IMR-90 (cell line): ENCODE measurements at regions not wholly inside any gene's neighbourhood (a gene's known extent, or its start where the extent isn't known, plus 50 kb on each side); places are given as distances from the start of the nearest gene placed in this dataset.

Source experiments
- ATAC-seq: fragments of 200-7000 bp; cut with Tn5 transposase; 2 replicates; pipeline ENCODE4 v1.9.1; 2020; ENCODE audit warnings: low read depth, mild to moderate bottlenecking, moderate library complexity
- BruUV-seq: library from RNA; stranded (reverse); fragments of 400-500 nt; replicated peaks from 2 replicates; lab custom pipeline; 2021; lab: Mats Ljungman, UMichigan
- CTCF ChIA-PET: fragments of 300-600 bp; formaldehyde crosslinking; extraction: SDS; loops from one replicate; lab custom pipeline; 2021; ENCODE audit warnings: antibody characterized with exemption; lab: Yijun Ruan, JAX
- POLR2A ChIA-PET: fragments of 300-600 bp; sonication (Branson Sonifier 250); formaldehyde crosslinking; loops from one replicate; lab custom pipeline; 2022; ENCODE audit warnings: antibody characterized with exemption; ENCODE audit not compliant: unreplicated experiment; lab: Charles Lee
- DNase-seq: peaks from one replicate; pipeline ENCODE4 v3.0.0; 2013
- H2AFZ ChIP-seq: replicated peaks from 2 replicates; pipeline ENCODE3; 2013; ENCODE audit warnings: low read length, mild to moderate bottlenecking; ENCODE audit not compliant: poor library complexity
- H2AK5ac ChIP-seq: 2 replicates; pipeline ENCODE4 v1.6.1; 2013; ENCODE audit warnings: low read depth, low read length, inconsistent platforms
- H2AK9ac ChIP-seq: replicated peaks from 2 replicates; pipeline ENCODE3; 2013; ENCODE audit warnings: mild to moderate bottlenecking, low read depth, low read length, moderate library complexity; ENCODE audit not compliant: poor library complexity
- H2BK120ac ChIP-seq: 2 replicates; pipeline ENCODE4 v1.6.1; 2013; ENCODE audit warnings: low read depth, low read length, inconsistent platforms
- H2BK15ac ChIP-seq: 3 replicates; pipeline ENCODE4 v1.6.1; 2013; ENCODE audit warnings: low read depth, low read length, inconsistent platforms
- H2BK20ac ChIP-seq: 2 replicates; pipeline ENCODE4 v1.6.1; 2013; ENCODE audit warnings: low read depth, mild to moderate bottlenecking, inconsistent platforms, low read length, moderate library complexity
- H2BK5ac ChIP-seq: 2 replicates; pipeline ENCODE4 v1.6.1; 2013; ENCODE audit warnings: mild to moderate bottlenecking, low read depth, low read length, inconsistent platforms; ENCODE audit not compliant: poor library complexity, severe bottlenecking
- H3K14ac ChIP-seq: replicated peaks from 2 replicates; pipeline ENCODE4 v1.6.1; 2013; ENCODE audit warnings: low read depth, low read length, inconsistent platforms
- H3K18ac ChIP-seq: 2 replicates; pipeline ENCODE4 v1.6.1; 2013; ENCODE audit warnings: low read depth, low read length, control low read depth
- H3K23ac ChIP-seq: 2 replicates; pipeline ENCODE4 v1.6.1; 2013; ENCODE audit warnings: low read depth, low read length, inconsistent platforms
- H3K27ac ChIP-seq: 2 replicates; pipeline ENCODE4 v1.5.1; 2013; ENCODE audit warnings: mild to moderate bottlenecking, control low read depth, low read length; ENCODE audit not compliant: insufficient read depth
- H3K27me3 ChIP-seq: 2 replicates; pipeline ENCODE4 v1.6.1; 2013; ENCODE audit warnings: low read length; ENCODE audit not compliant: control insufficient read depth, insufficient read depth
- H3K36me3 ChIP-seq: 2 replicates; pipeline ENCODE4 v1.6.1; 2013; ENCODE audit warnings: low read length, mixed read lengths; ENCODE audit not compliant: control insufficient read depth, insufficient read depth
- H3K4ac ChIP-seq: 2 replicates; pipeline ENCODE4 v1.6.1; 2013; ENCODE audit warnings: low read depth, low read length, inconsistent platforms
- H3K4me1 ChIP-seq: 2 replicates; pipeline ENCODE4 v1.6.1; 2013; ENCODE audit warnings: low read length, mixed read lengths; ENCODE audit not compliant: control insufficient read depth, insufficient read depth
- H3K4me2 ChIP-seq: 2 replicates; pipeline ENCODE4 v1.6.1; 2013; ENCODE audit warnings: low read depth, mild to moderate bottlenecking, control low read depth, low read length, moderate library complexity
- H3K4me3 ChIP-seq: 2 replicates; pipeline ENCODE4 v1.5.1; 2013; ENCODE audit warnings: low read depth, mild to moderate bottlenecking, control low read depth, low read length, moderate library complexity; ENCODE audit not compliant: insufficient read depth
- H3K56ac ChIP-seq: 2 replicates; pipeline ENCODE4 v1.6.1; 2013; ENCODE audit warnings: low read length, inconsistent platforms; ENCODE audit not compliant: insufficient read depth; ENCODE audit errors: extremely low read depth
- H3K79me1 ChIP-seq, 2 experiments: 2 replicates each; pipeline ENCODE4 v1.6.1; 2013; ENCODE audit warnings: low read length in 2 of 2, inconsistent platforms in 1 of 2, low read depth in 1 of 2
- H3K9ac ChIP-seq: 2 replicates; pipeline ENCODE4 v1.6.1; 2013; ENCODE audit warnings: low read depth, low read length, control low read depth
- H3K9me1 ChIP-seq: 2 replicates; pipeline ENCODE4 v1.6.1; 2013; ENCODE audit warnings: low read length, inconsistent platforms; ENCODE audit not compliant: insufficient read depth
- H3K9me3 ChIP-seq: 2 replicates; pipeline ENCODE4 v1.6.1; 2013; ENCODE audit warnings: low read length; ENCODE audit not compliant: control insufficient read depth, insufficient read depth
- H4K20me1 ChIP-seq: 2 replicates; pipeline ENCODE4 v1.6.1; 2013; ENCODE audit warnings: low read length, inconsistent platforms; ENCODE audit not compliant: insufficient read depth
- H4K5ac ChIP-seq: 2 replicates; pipeline ENCODE4 v1.6.1; 2013; ENCODE audit warnings: mild to moderate bottlenecking, low read depth, low read length, control low read depth
- H4K8ac ChIP-seq, 2 experiments: 2 replicates each; pipeline ENCODE4 v1.6.1; 2013; ENCODE audit warnings: low read depth in 2 of 2, low read length in 2 of 2, control low read depth in 1 of 2, inconsistent platforms in 1 of 2
- H4K91ac ChIP-seq: 2 replicates; pipeline ENCODE4 v1.6.1; 2013; ENCODE audit warnings: low read depth, low read length, inconsistent platforms; ENCODE audit not compliant: insufficient read depth
- POLR2A ChIP-seq: IDR thresholded peaks from 2 replicates; pipeline ENCODE4 v1.6.1; 2012; ENCODE audit warnings: mild to moderate bottlenecking, low read depth, low read length
- USF2 ChIP-seq: fragments of 150-350 bp; IDR thresholded peaks from 2 replicates; pipeline ENCODE4 v1.6.1; 2017; ENCODE audit warnings: mild to moderate bottlenecking, antibody characterized with exemption, low read length, low read depth
- WGBS, 2 experiments: methylation state at CpG; one replicate each; pipeline versions ENCODE4 v1.1.5 to v1.1.7; 2013; ENCODE audit warnings: missing lambda C conversion rate in 2 of 2; ENCODE audit not compliant: insufficient read length in 1 of 2; ENCODE audit errors: extremely low coverage in 2 of 2; 5-methylcytosine and 5-hydroxymethylcytosine counted together
- dilution Hi-C: fragments of 300-500 bp; cut with HindIII; formaldehyde crosslinking; loops from one replicate; pipeline ENCODE4 v1.14.3; 2018; ENCODE audit warnings: low sequenced_read_pairs; ENCODE audit not compliant: unreplicated experiment
- in situ Hi-C: fragments of 300-500 bp; cut with MboI; formaldehyde crosslinking; loops from 3 replicates; pipeline ENCODE4 v1.14.3; 2019; ENCODE audit warnings: low sequenced_read_pairs, inconsistent platforms, mixed read lengths
- intact Hi-C: fragments of 100-400 bp; cut with micrococcal nuclease; formaldehyde crosslinking; loops from 2 replicates; pipeline ENCODE4 v1.10.0; 2022

DNA sequence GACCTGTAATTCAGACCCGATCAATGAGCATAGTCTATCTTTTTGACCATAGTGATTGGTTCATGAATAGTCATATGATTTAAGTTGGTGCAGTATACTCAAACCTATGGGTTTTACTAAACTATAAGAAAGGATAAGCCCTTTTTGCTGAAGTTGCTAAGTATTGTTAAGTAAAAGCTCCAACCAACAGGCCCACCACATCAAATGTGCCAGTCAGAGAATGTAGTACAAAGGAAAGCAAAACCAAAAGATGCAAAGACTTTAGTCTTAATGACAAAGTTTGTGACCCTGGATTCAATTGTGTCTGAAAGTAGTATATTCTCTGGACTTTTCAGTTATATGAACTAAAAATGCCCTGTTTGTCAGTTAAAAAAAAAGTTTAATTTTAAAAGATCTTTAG is 208.1 kb upstream of the TET2 start:
- H3K4ac ChIP-seq = no peak overlapping the region
- H3K9me1 ChIP-seq = no peaks in the 10 kb centered on the region
- no peaks in the 10 kb centered on the region for H3K9me3 ChIP-seq
- H2BK20ac ChIP-seq = no peak overlapping the region
- no peak overlapping the region for H4K5ac ChIP-seq
- H3K27ac ChIP-seq = no peak overlapping the region
- no peak overlapping the region for H3K9ac ChIP-seq
- no peak overlapping the region for H3K4me2 ChIP-seq
- no peak overlapping the region for H4K91ac ChIP-seq
- TF ChIP-seq USF2 = no peak
- no peak for TF ChIP-seq POLR2A
- intact Hi-C loops = no loop called here
- no peak overlapping the region for H2BK120ac ChIP-seq
- WGBS, 2 experiments = no CpG with 5 or more reads among the region's 1 CpG
- ChIA-PET CTCF (no interaction called here), POLR2A (no interaction called here)
- H3K56ac ChIP-seq = no peak overlapping the region
- dilution Hi-C loops = no loop called here
- DNase-seq (no peak), ATAC-seq (no peak)
- H3K4me3 ChIP-seq = no peak overlapping the region
- no peak overlapping the region for H2AFZ ChIP-seq
- no peaks in the 10 kb centered on the region for H4K20me1 ChIP-seq
- no peaks in the 10 kb centered on the region for H3K36me3 ChIP-seq
- H3K4me1 ChIP-seq = no peaks in the 10 kb centered on the region
- H2AK5ac ChIP-seq = no peak overlapping the region
- H4K8ac ChIP-seq = no peak overlapping the region
- no peak overlapping the region for H3K18ac ChIP-seq
- H2BK15ac ChIP-seq = no peak overlapping the region
- no peaks in the 10 kb centered on the region for H3K79me1 ChIP-seq
- in situ Hi-C loops = loop anchor here (10.0 kb wide), 1 partner anchor 536 kb away; the partner anchor contains the start of gene PPA2
- H3K23ac ChIP-seq = no peak overlapping the region
- no peak overlapping the region for H2BK5ac ChIP-seq
- BruUV-seq = no TSS peak
- no peak overlapping the region for H2AK9ac ChIP-seq
- H3K27me3 ChIP-seq = no peaks in the 10 kb centered on the region
- no peak overlapping the region for H3K14ac ChIP-seq
